Adipose tissue (tissue), 3 donors: ENCODE measurements at regions not wholly inside any gene's neighbourhood (a gene's known extent, or its start where the extent isn't known, plus 50 kb on each side); places are given as distances from the start of the nearest gene placed in this dataset.
"Not testable (repeated sequence)": the region's sequence is repeated elsewhere in the genome, so short reads cannot be mapped to it uniquely, and the experiment has no call there.

Experiments
- H3K27ac ChIP-seq: one replicate; pipeline ENCODE4 v1.5.1; 2013; ENCODE audit warnings: low read depth, low read length
- WGBS, 3 donors: extraction: QIAGEN DNeasy Blood & Tissue Kit; methylation state at CpG; one replicate each; pipeline ENCODE4 v1.1.7; 2013; 5-methylcytosine and 5-hydroxymethylcytosine counted together
- donor health status: healthy with polysubstance abuse.
- donor health status: Bipolar disorder and iron deficiency.
- donor health status: healthy.

- 83 to 98% (median 91%) methylated on average over 7 of the region's 7 CpGs for WGBS, 3 donors
- no peak overlapping the region for H3K27ac ChIP-seq
These were observed 72.1 kb upstream of the PMEPA1 start for GRCh38 chr20:57781901-57782300.

- H3K27ac ChIP-seq: no peak overlapping the region
- 69 to 94% (median 93%) methylated on average over 4 of the region's 4 CpGs for WGBS, 3 donors
These were observed 71.1 kb upstream of the PMEPA1 start for GRCh38 chr20:57780906-57781305.

- 62 to 78% (median 65%) methylated on average over 5 of the region's 5 CpGs for WGBS, 3 donors
- H3K27ac ChIP-seq: no peak overlapping the region
These were observed 70.6 kb upstream of the PMEPA1 start for GRCh38 chr20:57780398-57780797.

GRCh38 chr20:57779401-57780003, 69.7 kb upstream of the PMEPA1 start:
- H3K27ac ChIP-seq: no peak overlapping the region
- WGBS, 3 donors: 54 to 89% (median 84%) methylated on average over 9 of the region's 9 CpGs

GRCh38 chr20:57777911-57778310, 68.1 kb upstream of the PMEPA1 start:
- 83 to 97% (median 92%) methylated on average over 2 of the region's 2 CpGs for WGBS, 3 donors
- no peak overlapping the region for H3K27ac ChIP-seq

GRCh38 chr20:57774951-57775350, 65.1 kb upstream of the PMEPA1 start:
- no peak overlapping the region for H3K27ac ChIP-seq
- WGBS, 3 donors: 85 to 97% (median 87%) methylated on average over 5 of the region's 5 CpGs

- WGBS, 3 donors: 79 to 94% (median 94%) methylated on average over 12 of the region's 12 CpGs
- H3K27ac ChIP-seq: no peak overlapping the region
These were observed 64.5 kb upstream of the PMEPA1 start for GRCh38 chr20:57774111-57774880.

- WGBS, 3 donors: 65 to 94% (median 91%) methylated on average over 9 of the region's 9 CpGs
- H3K27ac ChIP-seq: no peak overlapping the region
These were observed 63.4 kb upstream of the PMEPA1 start for GRCh38 chr20:57773059-57773815.

- 72 to 74% (median 73%) methylated on average over 15 of the region's 15 CpGs for WGBS, 3 donors
- H3K27ac ChIP-seq: no peak overlapping the region
These were observed 62.6 kb upstream of the PMEPA1 start for GRCh38 chr20:57772349-57772964.

GRCh38 chr20:57770852-57771720, 61.3 kb upstream of the PMEPA1 start:
- WGBS, 3 donors: 60 to 88% (median 88%) methylated on average over 14 to 15 of the region's 15 CpGs
- no peak overlapping the region for H3K27ac ChIP-seq

GRCh38 chr20:57770401-57770800, 60.6 kb upstream of the PMEPA1 start:
- WGBS, 3 donors: 81 to 94% (median 92%) methylated on average over 8 of the region's 8 CpGs
- H3K27ac ChIP-seq: not testable (repeated sequence)

- 59 to 66% (median 63%) methylated on average over 5 of the region's 5 CpGs for WGBS, 3 donors
- H3K27ac ChIP-seq: no peak overlapping the region
These were observed 59.9 kb upstream of the PMEPA1 start for GRCh38 chr20:57769756-57770155.

- H3K27ac ChIP-seq: no peak overlapping the region
- 80 to 100% (median 94%) methylated on average over 1 of the region's 1 CpG for WGBS, 3 donors
These were observed 58.7 kb upstream of the PMEPA1 start for GRCh38 chr20:57768519-57768918.

- no peak overlapping the region for H3K27ac ChIP-seq
These were observed 57.6 kb upstream of the PMEPA1 start for GRCh38 chr20:57767441-57767840.

- WGBS, 3 donors: 59 to 86% (median 82%) methylated on average over 4 of the region's 4 CpGs
- no peak overlapping the region for H3K27ac ChIP-seq
These were observed 53.4 kb upstream of the PMEPA1 start for GRCh38 chr20:57763235-57763595.

GRCh38 chr20:57762531-57763234, 52.9 kb upstream of the PMEPA1 start:
- WGBS, 3 donors: 69 to 80% (median 79%) methylated on average over 8 of the region's 8 CpGs

GRCh38 chr20:57761413-57761734, 51.6 kb upstream of the PMEPA1 start:
- H3K27ac ChIP-seq: no peak overlapping the region
- 64 to 94% (median 92%) methylated on average over 3 of the region's 3 CpGs for WGBS, 3 donors

More at GRCh38 chr20:57762531-57763234, 52.9 kb upstream of the PMEPA1 start:
- H3K27ac ChIP-seq: no peak overlapping the region
